Uterus (tissue), 2 donors: ENCODE measurements at regions not wholly inside any gene's neighbourhood (a gene's known extent, or its start where the extent isn't known, plus 50 kb on each side); places are given as distances from the start of the nearest gene placed in this dataset.

Source experiments
- CTCF ChIP-seq, 4 experiments: fragments of 200-600 bp in 2 of 4; fragments of 450-650 bp in 2 of 4; sonication (generic) in 2 of 4; IDR thresholded peaks; one replicate each; pipeline ENCODE4 v1.5.1; 2016 to 2019; ENCODE audit warnings: antibody characterized with exemption in 4 of 4, mild to moderate bottlenecking in 2 of 4, moderate library complexity in 1 of 4
- POLR2A ChIP-seq, 2 donors: fragments of 450-650 bp; IDR thresholded peaks; one replicate each; pipeline ENCODE4 v1.6.1; 2016; ENCODE audit warnings: antibody characterized with exemption in 2 of 2, mild to moderate bottlenecking in 1 of 2, moderate library complexity in 1 of 2

- TF ChIP-seq CTCF (IDR thresholded peaks at IDR 0.05) (no peak), POLR2A (IDR thresholded peaks at IDR 0.05) (no peak)
These were observed 146.0 kb downstream of the TMEM144 start for GRCh38 chr4:158356301-158356700.
